H1 (cell line): ENCODE measurements at regions not wholly inside any gene's neighbourhood (a gene's known extent, or its start where the extent isn't known, plus 50 kb on each side); places are given as distances from the start of the nearest gene placed in this dataset.

Experiments used
- CHD7 ChIP-seq: fragments of 300-600 bp; sonication (generic); IDR thresholded peaks from 2 replicates; pipeline ENCODE4 v1.7.1; 2012; ENCODE audit warnings: low read length, moderate library complexity, mild to moderate bottlenecking, inconsistent platforms; ENCODE audit not compliant: insufficient replicate concordance
- E2F6 ChIP-seq: IDR thresholded peaks from 2 replicates; pipeline ENCODE4 v1.6.1; 2012; ENCODE audit warnings: inconsistent platforms
- FOSL1 ChIP-seq: IDR thresholded peaks from 2 replicates; pipeline ENCODE4 v1.6.1; 2011; ENCODE audit warnings: mild to moderate bottlenecking, low read depth, low read length, moderate library complexity; ENCODE audit not compliant: insufficient read depth
- SP1 ChIP-seq: IDR thresholded peaks from 2 replicates; pipeline ENCODE4 v1.6.1; 2011; ENCODE audit warnings: low read depth, low read length
- TEAD4 ChIP-seq: IDR thresholded peaks from 2 replicates; pipeline ENCODE4 v1.6.1; 2012; ENCODE audit warnings: low read depth, low read length, inconsistent platforms, mixed read lengths

- TF ChIP-seq CHD7 = no peak
- no peak for TF ChIP-seq FOSL1
- TF ChIP-seq TEAD4 = no peak
- no peak for TF ChIP-seq SP1
- no peak for TF ChIP-seq E2F6
Measured at GRCh38 chr5:34570721-34571676, 85.1 kb upstream of the RAI14 start (continued).
